Fibroblast of villous mesenchyme (primary cell): ENCODE measurements at regions not wholly inside any gene's neighbourhood (a gene's known extent, or its start where the extent isn't known, plus 50 kb on each side); places are given as distances from the start of the nearest gene placed in this dataset.

ENCODE experiments used
- DNase-seq: peaks from one replicate; pipeline ENCODE4 v3.0.0-alpha.2; 2010; ENCODE audit warnings: low read depth
- H3K4me3 ChIP-seq: 2 replicates; pipeline ENCODE4 v1.5.1; 2011; ENCODE audit warnings: low read depth, mild to moderate bottlenecking, low read length
- CTCF ChIP-seq: IDR thresholded peaks from 2 replicates; pipeline ENCODE4 v1.5.1; 2012; ENCODE audit warnings: low read depth, mild to moderate bottlenecking, low read length; ENCODE audit not compliant: insufficient read depth

DNA sequence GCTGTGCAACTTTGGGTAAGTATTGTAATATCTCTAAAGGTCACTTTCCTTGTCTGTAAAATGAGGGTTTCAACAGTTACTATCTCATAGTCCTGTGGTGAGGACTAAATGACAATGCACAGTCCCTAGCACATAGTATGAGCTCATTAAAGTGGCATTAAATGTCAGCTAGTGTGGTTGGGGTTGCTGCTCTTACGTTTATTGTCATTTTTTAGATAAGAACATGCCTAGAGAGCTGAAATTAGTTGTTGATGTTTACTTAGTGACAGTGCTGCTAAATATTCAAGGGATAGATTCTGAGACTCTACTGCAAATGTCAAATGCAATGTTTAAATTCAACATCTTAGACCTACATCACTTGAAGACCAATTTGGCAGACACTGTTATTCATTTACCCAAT, 356.1 kb upstream of the ETAA1 start:
- H3K4me3 ChIP-seq = no peak overlapping the region
- TF ChIP-seq CTCF = no peak
- DNase-seq = peak; percentile 19

DNA sequence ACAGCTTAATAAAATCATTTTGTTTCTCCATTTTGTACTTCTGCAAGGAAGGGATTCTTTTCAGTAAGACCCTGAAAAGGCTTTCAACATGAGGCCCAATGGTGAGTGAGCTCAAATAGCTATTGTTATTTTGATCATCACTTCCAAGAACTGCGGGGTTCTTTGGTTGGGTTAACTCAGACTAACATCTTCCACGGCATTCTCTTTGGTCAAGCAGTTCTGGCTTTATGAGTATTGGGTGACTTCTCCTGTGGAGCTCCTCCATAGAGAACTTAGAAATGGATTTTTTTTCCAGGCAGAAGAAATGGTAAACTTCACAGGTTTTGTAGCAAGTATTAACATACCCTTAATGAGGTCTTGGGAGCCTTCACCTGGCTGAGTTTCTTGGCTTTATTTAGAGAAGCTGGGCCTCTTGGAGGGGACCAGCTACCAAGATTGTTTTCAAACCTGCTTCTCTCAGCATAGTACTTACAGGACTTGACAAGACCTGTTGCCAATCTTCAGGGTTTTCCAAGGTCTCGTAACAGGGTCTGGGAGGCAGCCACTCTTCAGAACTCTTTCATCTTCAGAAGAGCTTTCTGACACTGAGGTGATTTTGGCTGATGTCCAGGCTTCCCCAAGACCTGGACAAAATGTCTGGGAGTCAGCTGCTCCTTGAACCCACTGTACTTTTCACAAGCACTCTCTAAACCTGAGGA, 353.2 kb upstream of the ETAA1 start:
- no peak for DNase-seq
- TF ChIP-seq CTCF = no peak
- H3K4me3 ChIP-seq = no peak overlapping the region

DNA sequence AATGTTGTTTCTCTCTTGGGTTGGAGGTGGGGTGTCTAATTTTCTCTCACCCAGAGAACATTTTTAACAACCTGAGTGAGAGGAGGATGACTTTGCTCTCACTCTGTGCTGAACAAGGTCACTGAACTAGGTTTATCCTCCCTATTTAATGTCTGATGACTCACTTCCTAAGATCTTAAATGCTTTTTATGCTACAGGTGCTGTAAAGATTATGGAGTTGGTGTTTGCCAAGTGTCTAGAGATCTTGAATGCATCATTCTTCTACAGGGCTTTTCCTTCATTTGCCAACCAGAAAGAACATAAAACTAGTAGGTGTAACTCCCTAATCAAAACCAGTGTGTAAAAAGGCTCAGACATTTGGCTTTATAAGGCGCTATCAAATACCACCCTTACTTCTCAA, 350.5 kb upstream of the ETAA1 start:
- TF ChIP-seq CTCF = no peak
- DNase-seq = peak; percentile 37
- H3K4me3 ChIP-seq = no peak overlapping the region

DNA sequence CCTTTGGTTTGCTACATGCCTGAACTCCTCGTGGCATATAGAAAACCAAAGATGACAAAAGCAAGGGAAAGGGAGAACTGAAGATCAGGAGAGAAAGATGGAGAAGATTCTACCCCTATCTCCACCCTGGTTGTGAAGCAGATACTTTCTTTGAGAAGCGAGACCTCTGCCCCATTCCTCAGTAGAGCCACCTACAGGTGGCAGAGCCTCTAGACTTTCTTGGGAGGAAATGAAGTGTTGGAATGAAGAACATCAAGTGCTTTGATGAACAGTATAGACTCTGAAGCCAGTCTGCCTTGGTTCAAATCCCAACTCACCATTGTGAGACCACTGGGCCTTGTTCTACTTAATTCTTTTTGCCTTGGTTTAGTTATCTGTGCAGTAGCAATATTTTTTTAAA, 348.8 kb upstream of the ETAA1 start:
- peak; percentile 13 for TF ChIP-seq CTCF
- H3K4me3 ChIP-seq = no peak overlapping the region
- DNase-seq = no peak

GRCh38 chr2:67050622-67051021, 346.5 kb upstream of the ETAA1 start:
- no peak for TF ChIP-seq CTCF
- H3K4me3 ChIP-seq = no peak overlapping the region
- peak; percentile 28 for DNase-seq

GRCh38 chr2:67054728-67055127, 342.4 kb upstream of the ETAA1 start:
- H3K4me3 ChIP-seq = no peak overlapping the region
- no peak for TF ChIP-seq CTCF
- no peak for DNase-seq
